Posterior vena cava (tissue), 2 donors: ENCODE measurements at regions not wholly inside any gene's neighbourhood (a gene's known extent, or its start where the extent isn't known, plus 50 kb on each side); places are given as distances from the start of the nearest gene placed in this dataset.

Experiments
- DNase-seq: peaks from one replicate; pipeline ENCODE4 v3.0.0-alpha.2; 2020; ENCODE audit warnings: low spot score
- intact Hi-C, 2 donors: fragments of 100-400 bp; cut with DNase I; formaldehyde crosslinking; loops; one replicate each; pipeline versions ENCODE4 v1.14.1 to v1.14.2; 2022 to 2023
- donor health status: DM: yes; HTN: yes; CAD: no.
- donor health status: DM: yes; HTN: yes; CAD: no.

DNA sequence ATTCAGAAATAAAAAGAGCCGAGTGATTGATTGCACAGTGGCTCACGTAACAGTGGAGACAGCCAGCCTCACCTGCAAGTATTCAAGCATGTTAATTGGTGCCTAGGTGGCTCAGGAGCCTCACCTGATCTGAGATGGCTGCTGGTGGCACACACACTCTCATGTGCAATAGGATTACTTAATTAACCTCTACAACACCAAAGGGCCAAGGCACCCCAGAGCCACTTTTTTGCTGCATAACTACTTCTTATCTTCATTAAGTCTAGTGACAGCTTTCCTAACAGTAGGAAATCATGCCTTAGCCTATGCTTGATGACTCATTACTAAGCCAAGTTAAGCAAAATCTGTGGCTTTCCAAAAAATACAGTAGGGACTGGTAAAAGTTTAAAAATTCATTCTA is 117.3 kb upstream of the NOCT start:
- intact Hi-C loops = no loop called here

DNA sequence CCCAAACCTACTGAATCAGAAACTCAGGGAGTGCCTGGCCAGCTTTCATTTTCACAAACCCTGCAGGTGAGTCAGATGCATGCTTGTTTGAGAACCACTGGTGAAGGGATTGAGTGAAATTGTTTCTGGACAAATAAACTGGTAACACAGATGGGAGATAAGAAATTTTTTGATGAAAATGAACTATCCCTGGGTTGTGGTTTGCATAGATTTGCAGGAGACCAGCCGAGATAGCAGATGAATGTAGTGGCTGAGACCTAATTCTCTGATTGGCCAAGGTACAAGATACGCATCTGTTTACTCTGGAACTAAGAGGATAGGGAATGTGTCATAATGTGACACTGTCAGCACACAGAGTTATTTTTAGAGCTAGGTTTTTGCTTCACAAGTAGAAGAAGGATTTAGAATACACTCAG is 117.8 kb upstream of the NOCT start:
- DNase-seq = no peak
- intact Hi-C loops = no loop called here

More for the DNA sequence above, 117.3 kb upstream of the NOCT start:
- DNase-seq = no peak

DNA sequence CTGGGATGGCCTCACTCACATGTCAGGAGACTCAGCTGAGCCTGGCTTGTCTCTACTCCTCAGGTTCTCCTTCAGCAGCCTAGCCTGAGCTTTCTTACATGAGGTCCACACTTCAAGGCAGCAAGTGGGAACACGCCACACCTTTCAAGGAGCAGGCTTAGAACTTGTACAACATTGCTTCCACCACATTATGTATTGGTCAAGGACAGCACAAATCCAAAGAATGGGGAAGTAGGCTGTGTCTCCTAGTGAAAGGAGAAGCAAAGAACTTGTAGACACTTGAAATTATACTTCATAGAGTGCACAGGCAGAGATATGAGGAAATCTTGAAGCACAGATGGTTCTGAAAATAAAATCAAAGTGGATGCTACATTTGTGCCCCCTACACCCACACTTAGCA is 120.9 kb upstream of the NOCT start:
- intact Hi-C loops = no loop called here
- DNase-seq = no peak

DNA sequence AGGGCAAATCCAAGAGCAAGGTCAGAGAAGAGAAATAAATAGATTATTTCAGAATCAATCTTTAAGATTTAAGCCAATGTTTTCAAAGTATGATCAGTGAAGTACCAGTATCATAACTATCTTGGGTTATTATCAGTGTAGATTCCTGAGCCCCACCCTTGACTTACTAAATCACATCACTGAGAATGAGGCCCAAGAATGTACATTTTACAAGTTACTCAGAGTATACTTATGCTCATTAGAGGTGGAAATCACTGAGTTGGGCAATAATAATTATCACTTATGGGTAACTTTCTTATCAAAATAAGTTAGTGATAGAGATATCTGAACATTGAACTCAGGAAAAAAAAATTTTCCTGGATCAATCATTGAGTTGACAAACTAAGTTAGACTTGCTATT is 121.6 kb upstream of the NOCT start:
- intact Hi-C loops = no loop called here
- no peak for DNase-seq

DNA sequence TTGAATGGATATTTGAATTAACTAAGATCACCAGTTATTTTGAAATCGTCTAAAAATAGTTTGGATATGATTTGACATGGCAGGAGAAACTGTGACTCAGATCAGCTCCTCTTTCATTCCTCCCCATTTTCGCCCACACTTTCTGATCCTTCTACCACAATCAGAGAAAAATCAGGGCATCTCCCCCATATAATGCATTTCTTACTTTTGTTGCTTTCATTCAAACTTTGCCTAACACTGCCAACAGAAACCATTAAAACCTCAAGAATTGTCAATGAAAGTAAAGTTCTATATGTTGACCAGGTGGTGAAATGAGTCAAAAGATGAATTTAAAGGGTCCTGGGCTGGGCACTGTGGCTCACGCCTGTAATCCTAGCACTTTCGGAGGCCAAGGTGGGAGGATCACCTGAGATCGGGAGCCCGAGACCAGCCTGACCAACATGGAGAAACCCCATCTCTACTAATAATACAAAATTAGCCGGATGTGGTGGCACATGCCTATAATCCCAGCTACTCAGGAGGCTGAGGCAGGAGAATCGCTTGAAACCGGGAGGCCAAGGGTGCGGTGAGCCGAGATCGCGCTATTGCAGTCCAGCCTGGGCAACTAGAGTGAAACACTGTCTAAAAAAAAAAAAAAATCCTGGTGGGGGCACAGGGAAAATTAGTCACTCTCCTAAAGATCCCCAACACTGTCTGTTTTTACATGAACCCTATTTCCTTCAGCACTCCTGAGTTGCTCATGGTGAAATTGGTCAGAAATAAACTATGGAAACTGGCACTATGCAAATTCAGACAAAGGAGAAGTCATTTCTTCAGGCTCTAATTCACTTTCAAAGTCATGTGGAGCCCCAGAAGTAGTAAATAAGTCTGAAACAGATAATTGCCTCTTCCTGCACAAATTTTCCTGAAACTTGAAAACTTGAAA is 122.8 kb upstream of the NOCT start:
- DNase-seq = no peak
- intact Hi-C loops = no loop called here

DNA sequence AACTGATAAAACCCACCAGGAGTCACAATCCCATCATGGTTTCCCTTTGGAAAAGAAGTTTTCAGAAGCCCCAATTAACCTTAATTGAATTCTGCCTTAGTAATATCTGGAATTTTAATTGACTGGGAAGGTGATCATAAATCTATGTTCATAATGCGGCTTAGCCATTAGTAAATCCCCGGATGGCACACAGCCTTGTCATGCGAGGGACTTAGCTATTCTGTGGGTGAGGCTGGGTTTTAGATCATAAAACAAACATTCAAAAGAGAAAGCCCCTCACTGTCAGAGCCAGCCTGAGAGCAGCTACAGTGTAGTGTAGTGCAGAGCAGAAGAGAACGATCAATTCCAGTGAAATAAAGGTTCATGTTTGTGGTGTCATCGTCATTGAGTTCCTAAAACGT is 124.0 kb upstream of the NOCT start:
- no peak for DNase-seq
- intact Hi-C loops = no loop called here

DNA sequence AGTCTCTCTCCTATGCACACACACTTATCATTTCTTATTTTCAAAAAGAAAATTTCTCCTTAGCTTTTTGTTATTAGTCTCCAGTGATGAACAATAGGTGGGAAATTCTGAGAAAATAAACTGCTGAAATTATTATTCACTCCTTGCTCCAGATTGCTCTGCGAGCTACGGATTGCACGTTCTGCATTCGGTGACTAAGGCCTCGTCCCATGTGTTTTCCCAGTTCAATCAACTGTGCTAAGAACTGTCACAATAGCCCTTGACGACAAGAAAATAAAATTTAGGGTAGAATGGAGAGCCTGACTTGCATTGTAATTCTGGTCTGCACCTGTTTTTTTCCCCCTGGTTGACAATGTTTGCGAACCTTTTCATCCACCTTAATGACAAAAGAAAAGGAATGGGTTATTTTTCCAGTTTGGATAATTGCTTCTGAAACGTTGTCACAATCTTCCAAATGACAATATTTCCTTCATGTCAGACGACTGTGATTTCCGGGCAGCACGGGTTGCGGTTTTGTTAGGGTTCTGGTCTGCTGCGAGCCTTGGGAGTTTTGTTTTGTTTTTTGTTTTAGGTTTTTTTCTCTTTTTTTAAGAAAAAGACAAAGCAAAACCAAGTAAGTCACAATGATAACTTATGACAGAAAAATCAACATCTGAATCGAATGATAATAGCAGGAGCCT is 124.5 kb upstream of the NOCT start:
- intact Hi-C loops = no loop called here
- DNase-seq = no peak

DNA sequence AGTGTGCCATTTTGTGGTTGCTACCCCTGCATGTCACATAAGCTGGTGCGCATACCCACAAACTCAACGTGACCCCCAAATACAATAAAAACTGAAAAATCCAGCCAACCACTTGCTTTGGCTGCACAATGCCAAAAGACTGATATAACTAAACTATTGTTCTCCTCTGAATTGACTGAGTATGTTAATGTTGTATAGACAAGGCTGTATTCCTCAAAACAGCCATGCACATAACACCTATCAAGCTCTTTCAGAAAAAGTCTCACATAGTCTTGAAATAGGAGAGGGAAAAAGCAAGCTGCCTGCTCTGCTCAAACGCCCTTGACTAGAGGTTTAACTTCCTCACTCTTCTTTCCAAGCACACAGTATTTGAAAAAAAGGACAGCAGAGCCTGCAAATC is 126.4 kb upstream of the NOCT start:
- no peak for DNase-seq
- intact Hi-C loops = no loop called here

DNA sequence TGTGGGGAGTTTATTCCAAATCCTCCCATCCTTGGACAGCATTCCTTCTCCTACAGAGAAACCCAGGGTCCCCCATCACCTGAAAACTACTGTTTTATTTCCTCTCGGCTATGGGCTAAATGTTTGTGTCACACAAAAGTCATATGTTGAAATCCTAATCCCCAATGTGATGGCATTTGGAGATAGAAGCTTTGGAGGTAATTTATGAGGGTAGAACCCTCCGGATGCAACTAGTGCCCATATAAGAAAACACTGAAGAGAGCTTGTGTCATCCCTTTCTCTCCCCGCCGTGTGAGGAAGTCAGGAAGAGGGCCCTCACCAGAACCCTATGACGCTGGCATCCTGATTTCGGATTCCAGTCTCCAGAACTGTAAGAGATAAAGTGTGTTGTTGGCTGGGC is 127.8 kb upstream of the NOCT start:
- no peak for DNase-seq
- intact Hi-C loops = no loop called here

DNA sequence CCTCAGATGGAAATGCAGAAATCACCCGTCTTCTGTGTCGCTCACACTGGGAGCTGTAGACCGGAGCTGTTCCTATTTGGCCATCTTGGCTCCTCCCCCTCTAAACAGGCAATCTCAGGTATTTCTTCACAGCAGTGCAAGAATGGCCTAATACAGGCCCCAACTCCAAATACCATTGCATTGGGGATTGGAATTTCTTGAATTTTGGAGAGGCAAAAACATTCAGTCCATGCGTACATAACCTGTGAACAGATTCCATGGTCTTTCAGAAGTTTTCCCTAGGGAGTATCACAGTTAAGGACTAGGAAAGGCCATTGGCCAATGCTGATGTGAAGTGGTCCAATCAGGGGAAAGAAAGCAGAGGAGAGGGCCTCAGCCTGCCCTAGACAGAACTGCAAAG is 128.2 kb upstream of the NOCT start:
- intact Hi-C loops = no loop called here
- DNase-seq = no peak

DNA sequence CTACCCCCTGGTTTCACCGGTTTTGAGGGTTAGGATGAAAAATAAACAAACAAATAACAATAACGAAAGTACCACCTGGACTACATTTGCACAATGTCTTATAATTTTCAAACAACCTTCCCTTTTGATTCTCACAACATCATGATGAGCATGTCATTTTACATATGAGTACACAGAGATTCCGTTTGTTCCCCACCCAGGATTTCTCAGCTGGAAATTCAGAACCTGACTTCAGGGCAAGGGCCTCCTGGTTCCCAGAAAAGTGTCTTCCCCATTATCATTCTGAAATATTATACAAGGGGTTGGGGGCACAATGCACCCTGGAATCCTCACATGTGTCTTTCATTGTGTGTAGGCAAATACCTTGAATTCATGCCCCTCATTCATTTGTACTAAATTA is 135.8 kb upstream of the NOCT start:
- no peak for DNase-seq
- intact Hi-C loops = loop anchor here in 1 of 2 donors (5.0 kb wide), 1 partner anchor 792 kb away; no protein-coding TSS in a partner anchor

DNA sequence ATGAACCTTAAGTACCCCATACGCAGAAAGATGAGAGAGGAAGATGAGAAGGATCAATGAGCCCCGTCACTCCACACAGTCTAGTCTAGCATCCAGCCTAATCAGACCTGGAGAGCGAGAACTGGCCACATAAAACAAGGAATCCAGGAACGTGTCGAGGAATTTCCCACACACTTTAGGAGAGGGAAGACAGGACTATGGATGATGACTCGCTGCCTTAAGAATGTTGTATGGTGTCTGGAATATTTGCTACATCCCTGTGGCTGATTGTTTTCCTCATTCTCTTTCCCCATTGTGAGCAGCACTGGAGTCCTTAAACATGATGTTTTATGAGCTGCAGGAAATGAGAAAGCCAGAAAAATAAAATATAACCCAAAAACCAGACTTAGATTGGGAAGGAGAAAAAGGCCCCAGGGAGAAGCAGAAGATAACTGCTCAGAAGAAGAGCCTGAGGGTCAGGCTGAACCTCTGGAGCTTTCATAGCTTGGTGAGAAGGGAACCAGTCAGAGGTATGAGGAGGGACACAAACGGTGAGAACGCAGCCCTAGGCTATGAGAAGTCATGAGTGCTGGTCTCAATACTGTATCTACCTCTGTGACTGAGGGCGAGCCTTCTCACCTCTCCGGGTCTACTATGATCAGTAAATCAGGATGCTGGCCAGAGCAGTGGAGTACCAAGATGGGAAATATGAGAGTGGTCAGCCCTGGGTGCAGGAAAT is 139.5 kb upstream of the NOCT start:
- intact Hi-C loops = loop anchor here in 1 of 2 donors (5.0 kb wide), 1 partner anchor 789 kb away; no protein-coding TSS in a partner anchor
- no peak for DNase-seq

DNA sequence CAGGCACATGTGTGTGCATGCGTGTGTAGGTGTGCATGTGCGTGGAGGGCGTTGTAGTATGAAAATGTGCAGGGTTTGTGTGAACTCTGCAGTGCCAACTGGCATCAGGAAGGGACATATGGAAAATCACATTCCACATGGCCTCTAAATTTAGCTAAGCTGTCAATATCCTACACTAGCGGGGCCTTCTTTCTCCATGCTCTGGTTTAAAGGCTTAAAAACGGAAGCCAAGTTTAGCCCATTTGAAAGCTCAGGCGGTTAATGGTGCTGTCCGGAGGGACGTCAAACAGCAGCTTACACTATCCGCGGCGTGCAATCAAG is 144.1 kb upstream of the NOCT start:
- intact Hi-C loops = no loop called here
- DNase-seq = no peak

DNA sequence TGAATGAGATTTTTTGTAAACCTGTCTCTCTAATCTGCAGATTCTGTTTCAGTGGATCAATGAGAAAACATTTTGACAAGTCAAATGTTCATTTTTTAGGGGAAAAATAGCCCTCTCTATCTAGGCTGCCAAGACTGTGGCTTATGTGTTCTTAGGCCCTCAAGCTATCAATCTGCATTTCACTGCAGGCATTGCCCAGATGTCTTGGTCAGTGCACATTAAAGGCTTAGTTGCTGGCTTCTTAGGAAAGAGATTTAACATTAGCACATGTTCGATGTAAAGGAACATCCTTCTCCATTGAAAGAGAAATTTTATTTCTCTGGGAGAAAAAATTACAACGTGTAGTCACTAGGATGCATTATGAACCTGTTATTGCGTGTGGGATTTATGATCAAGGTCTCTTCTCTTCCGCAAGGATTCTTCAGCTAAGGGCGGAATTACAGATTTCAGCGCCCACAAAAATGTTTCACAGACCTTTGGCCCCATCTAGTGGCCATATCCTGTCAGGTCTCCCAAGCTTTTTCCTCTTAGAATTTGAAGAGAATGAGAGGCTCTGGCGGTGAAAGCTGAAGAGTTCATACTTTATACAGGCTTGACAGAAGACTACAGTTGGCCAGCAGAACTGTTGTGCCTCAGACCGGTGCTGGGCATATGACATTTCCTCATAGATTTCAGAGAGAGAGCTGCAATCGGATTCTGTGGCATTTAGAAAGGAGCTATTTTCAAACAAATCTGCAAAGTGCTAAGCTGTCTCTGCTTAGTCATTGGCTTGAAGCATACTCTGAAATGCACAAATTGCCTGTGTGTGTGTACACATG is 144.6 kb upstream of the NOCT start:
- intact Hi-C loops = no loop called here
- no peak for DNase-seq

DNA sequence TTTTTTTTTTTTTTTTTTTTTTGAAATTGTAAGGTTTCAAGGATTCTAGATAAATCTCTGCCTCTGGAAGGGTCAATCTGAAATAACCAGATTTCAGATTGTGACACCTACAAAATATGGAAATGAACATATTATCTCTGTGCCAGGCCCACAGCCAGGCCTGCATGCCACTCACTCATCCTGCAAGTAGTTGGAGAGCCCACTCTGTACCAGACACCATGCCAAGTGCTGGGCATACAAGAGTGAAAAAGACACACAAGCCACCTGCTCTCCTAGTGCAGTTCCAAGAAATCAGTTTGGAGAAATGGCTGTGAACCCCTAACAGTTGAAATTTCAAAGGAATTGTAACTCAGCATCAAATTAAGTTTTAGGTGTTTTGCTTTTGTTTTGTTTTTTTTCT is 145.9 kb upstream of the NOCT start:
- intact Hi-C loops = no loop called here
- DNase-seq = no peak

DNA sequence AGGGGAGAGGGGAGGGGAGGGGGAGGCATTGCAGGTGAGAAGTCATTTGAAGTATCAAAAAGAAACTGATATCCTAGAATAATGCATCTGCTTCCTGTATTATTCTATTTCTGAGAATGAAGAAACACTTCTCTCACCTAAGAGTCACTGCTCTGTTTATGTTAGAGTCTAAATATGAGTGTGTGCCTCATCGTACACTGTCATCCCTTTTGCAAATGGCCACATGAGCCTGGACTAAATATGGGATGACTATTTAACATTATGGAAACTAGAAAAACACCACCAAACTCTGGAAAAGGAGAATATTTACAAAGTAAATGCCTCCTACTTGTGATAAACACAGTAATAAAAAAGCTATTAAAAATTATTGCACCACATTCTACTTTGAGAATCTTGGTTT is 146.4 kb upstream of the NOCT start:
- intact Hi-C loops = no loop called here
- no peak for DNase-seq

DNA sequence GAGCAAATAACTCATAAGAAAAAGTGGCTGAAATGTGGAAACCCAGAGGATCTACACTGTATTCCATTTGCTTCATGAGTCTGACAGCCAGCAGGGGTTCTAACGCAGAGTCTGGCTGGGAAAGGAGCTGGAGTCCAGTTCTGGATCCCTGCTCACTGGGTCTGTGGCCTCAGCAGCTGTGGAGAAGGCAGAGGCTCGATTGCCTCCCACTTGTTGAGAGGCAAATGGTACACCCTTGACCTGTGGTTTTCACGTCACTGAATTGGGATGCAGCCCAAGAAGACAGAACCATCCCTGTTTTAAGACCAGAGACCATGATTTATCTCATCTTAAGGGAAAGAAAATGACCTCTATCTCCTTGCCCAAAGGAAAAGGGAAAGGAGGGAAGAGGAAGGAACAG is 147.0 kb upstream of the NOCT start:
- intact Hi-C loops = no loop called here
- no peak for DNase-seq

DNA sequence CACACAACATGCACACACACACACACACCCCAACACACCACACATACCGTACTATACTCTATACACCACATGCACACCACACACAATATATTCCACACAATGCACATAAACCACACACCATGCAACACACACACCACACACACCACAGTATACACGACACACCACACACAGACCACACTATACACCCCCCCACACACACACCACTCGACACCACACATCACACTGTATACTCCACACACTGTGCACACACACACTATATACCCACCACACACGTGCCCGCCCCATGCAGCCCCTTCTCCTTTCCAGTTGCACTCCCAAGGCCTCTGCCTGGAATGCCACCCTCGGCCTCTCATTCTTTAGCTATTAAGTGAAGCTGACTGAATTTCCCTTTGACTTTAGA is 148.2 kb upstream of the NOCT start:
- no peak for DNase-seq
- intact Hi-C loops = no loop called here

DNA sequence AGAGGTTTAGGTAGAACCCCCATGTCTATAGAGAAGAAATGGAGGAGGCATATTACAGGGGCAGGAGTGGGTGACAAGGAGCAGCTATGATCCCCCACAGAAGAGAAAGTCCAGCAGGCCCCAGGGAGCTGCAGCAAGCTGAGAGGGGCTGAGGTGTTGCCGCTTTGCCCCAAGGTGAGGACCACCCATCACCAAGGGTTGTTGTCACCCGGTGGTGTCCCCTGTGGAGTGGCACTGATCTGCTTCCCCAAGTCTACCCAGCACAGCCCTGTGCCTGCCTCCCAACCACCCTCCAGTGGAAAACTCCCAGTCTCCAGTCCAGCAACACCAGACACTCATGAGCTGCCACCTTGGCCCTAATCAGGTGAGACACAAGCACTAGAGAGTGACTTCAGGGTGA is 149.3 kb upstream of the NOCT start:
- DNase-seq = no peak
- intact Hi-C loops = no loop called here

DNA sequence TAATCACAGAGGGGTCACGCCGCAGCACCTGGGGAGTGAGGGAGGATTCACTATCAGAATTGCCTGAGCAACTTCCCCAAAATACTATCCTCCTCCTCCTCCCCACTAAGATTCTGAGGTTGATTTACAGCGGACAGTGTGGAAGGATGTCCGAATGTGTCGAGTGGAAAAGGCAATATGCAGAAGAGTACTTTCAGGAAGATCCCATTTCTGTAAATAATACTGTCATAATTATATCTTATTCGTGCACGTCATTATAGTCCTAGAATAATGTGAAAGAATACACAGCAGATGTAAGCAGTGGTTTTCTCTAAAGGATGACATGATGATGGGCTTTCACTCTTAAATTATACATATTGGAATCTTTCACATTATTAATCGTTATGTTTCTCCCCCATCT is 149.8 kb upstream of the NOCT start:
- intact Hi-C loops = no loop called here
- no peak for DNase-seq
